ENCODE measurements at regions not wholly inside any gene's neighbourhood (a gene's known extent, or its start where the extent isn't known, plus 50 kb on each side); places are given as distances from the start of the nearest gene placed in this dataset.

DNA sequence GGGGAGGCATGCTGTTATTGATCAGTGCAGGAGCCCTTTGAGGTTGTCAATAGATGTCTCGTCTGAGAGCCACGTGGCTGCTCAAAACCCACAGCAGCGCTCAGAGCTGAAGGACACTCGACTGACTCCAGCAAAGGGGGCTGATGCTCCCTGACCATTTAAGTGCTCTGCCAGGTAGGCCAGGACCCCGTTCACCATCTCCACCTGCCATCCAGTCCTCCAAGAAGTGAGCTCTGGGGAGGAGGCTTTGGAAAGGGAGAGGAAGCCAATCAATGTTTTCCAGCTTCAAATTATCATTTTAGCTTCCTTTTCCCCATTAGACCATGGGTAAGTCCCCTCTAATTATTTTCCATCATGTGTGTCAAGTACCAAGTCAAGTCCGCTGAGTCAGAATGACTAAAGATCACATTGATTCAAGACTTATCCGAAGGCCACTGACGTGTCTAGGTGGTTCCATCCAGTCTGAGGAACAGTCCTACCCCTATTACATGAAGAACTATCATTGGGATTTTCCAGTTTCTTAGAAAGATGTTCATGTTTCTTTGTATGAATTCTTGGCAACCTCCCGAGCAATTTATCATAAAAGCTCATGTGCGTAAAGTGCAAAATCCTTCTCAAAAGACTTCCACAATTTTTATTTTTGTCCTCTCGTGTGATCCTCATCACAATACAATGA, 302.6 kb upstream of the LYZL1 start:
- no peaks in the 10 kb centered on the region for H3K27me3 ChIP-seq (ENCODE audit: insufficient read depth, low read length)
- H3F3A ChIP-seq (ENCODE audit: insufficient read depth, low read length) = no peaks in the 10 kb centered on the region
- H3K4me3 ChIP-seq (ENCODE audit: low read depth, low read length, poor library complexity, severe bottlenecking) = no peak overlapping the region
- H2AFZ ChIP-seq (ENCODE audit: low read length) = no peak overlapping the region
- H3K79me2 ChIP-seq (ENCODE audit: insufficient read depth, low read length) = no peaks in the 10 kb centered on the region
- H3K9me3 ChIP-seq (ENCODE audit: low read length) = no peaks in the 10 kb centered on the region
- H3K9ac ChIP-seq (ENCODE audit: low read length) = no peak overlapping the region
- no peak overlapping the region for H3K27ac ChIP-seq (ENCODE audit: low read depth, low read length, poor library complexity, severe bottlenecking)
- H3K4me2 ChIP-seq (ENCODE audit: low read length) = no peak overlapping the region
- no peaks in the 10 kb centered on the region for H3K4me1 ChIP-seq (ENCODE audit: insufficient read depth, low read length, severe bottlenecking)
- TF ChIP-seq, protein P1, sequence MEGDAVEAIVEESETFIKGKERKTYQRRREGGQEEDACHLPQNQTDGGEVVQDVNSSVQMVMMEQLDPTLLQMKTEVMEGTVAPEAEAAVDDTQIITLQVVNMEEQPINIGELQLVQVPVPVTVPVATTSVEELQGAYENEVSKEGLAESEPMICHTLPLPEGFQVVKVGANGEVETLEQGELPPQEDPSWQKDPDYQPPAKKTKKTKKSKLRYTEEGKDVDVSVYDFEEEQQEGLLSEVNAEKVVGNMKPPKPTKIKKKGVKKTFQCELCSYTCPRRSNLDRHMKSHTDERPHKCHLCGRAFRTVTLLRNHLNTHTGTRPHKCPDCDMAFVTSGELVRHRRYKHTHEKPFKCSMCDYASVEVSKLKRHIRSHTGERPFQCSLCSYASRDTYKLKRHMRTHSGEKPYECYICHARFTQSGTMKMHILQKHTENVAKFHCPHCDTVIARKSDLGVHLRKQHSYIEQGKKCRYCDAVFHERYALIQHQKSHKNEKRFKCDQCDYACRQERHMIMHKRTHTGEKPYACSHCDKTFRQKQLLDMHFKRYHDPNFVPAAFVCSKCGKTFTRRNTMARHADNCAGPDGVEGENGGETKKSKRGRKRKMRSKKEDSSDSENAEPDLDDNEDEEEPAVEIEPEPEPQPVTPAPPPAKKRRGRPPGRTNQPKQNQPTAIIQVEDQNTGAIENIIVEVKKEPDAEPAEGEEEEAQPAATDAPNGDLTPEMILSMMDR (IDR thresholded peaks at IDR 0.05; ENCODE audit: low read length) = no peak
- no peak for TF ChIP-seq EZH2 (IDR thresholded peaks at IDR 0.05; ENCODE audit: borderline replicate concordance, low read length)
- H4K20me1 ChIP-seq (ENCODE audit: insufficient read depth, low read length) = no peaks in the 10 kb centered on the region
- no peaks in the 10 kb centered on the region for H3K9me2 ChIP-seq (ENCODE audit: low read depth, low read length)
- no peaks in the 10 kb centered on the region for H3K36me3 ChIP-seq (ENCODE audit: insufficient read depth, low read length)

DNA sequence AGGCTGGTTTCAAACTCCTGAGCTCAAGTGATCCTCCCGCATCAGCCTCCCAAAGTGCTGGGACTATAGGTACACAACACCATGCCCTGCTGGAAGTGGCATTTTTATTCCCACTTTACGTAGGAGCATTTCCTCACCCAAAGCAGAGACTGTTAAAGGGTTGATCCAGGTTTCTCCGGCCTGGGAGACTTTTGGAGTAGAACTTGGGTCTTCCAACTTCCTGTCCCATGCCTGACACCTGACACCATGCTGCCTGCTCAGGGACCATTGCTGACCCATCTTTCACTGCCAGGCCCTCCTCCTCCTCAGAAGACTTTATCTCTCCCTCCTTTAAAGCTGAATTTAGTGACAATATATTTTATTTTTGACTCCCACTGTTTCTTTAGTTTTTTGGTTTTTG, 302.0 kb upstream of the LYZL1 start:
- Histone ChIP-seq H3K9me2 (ENCODE audit: low read depth, low read length) (no peaks in the 10 kb centered on the region), H3K4me3 (ENCODE audit: low read depth, low read length, poor library complexity, severe bottlenecking) (no peak overlapping the region), H3K9me3 (ENCODE audit: low read length) (no peaks in the 10 kb centered on the region), H3K9ac (ENCODE audit: low read length) (no peak overlapping the region), H3K79me2 (ENCODE audit: insufficient read depth, low read length) (no peaks in the 10 kb centered on the region), H3F3A (ENCODE audit: insufficient read depth, low read length) (no peaks in the 10 kb centered on the region), H3K36me3 (ENCODE audit: insufficient read depth, low read length) (no peaks in the 10 kb centered on the region), H3K27me3 (ENCODE audit: insufficient read depth, low read length) (no peaks in the 10 kb centered on the region), H3K4me1 (ENCODE audit: insufficient read depth, low read length, severe bottlenecking) (no peaks in the 10 kb centered on the region), H4K20me1 (ENCODE audit: insufficient read depth, low read length) (no peaks in the 10 kb centered on the region), H2AFZ (ENCODE audit: low read length) (no peak overlapping the region), H3K4me2 (ENCODE audit: low read length) (no peak overlapping the region), H3K27ac (ENCODE audit: low read depth, low read length, poor library complexity, severe bottlenecking) (no peak overlapping the region)
- TF ChIP-seq EZH2 (IDR thresholded peaks at IDR 0.05; ENCODE audit: borderline replicate concordance, low read length) = no peak
- TF ChIP-seq, protein P1 (IDR thresholded peaks at IDR 0.05; ENCODE audit: low read length) = no peak

DNA sequence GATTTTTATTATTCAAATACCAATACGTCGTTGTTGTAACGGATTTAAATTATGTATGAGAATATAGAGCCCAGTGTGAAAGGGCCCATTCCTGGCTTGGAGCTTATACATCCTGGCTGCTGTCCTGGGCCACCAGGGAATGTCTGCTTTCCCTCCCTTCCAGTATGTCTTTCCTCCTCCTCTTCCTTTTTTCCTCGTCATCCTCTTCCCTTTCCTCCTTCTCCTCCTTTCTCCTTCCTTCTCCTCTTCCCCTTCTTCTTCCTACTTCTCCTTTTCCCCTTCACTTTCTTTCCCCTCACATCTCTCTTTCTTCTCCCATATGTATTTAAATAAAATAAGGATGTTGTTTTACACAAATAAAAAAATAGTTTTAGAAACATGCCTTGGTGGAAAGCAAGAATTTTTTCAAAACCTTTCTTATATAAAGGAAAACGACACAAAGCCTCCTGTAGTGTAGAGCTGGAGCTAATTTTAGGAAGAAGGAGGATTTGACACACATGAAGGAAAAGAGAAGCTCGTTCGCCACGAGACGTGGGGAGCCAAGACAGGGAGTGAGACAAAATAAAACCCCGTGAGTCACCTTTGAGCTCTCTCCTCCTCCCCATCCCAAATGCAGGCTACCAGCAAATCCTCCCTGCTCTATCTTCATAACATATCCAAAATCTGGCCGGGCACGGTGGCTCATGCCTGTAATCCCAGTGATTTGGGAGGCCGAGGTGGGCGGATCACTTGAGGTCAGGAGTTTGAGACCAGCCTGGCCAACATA, 301.1 kb upstream of the LYZL1 start:
- no peak overlapping the region for H2AFZ ChIP-seq (ENCODE audit: low read length)
- H3K27me3 ChIP-seq (ENCODE audit: insufficient read depth, low read length) = no peaks in the 10 kb centered on the region
- H3K4me3 ChIP-seq (ENCODE audit: low read depth, low read length, poor library complexity, severe bottlenecking) = no peak overlapping the region
- H4K20me1 ChIP-seq (ENCODE audit: insufficient read depth, low read length) = no peaks in the 10 kb centered on the region
- H3K4me1 ChIP-seq (ENCODE audit: insufficient read depth, low read length, severe bottlenecking) = no peaks in the 10 kb centered on the region
- H3K79me2 ChIP-seq (ENCODE audit: insufficient read depth, low read length) = no peaks in the 10 kb centered on the region
- TF ChIP-seq, protein P1 (IDR thresholded peaks at IDR 0.05; ENCODE audit: low read length) = no peak
- no peak for TF ChIP-seq EZH2 (IDR thresholded peaks at IDR 0.05; ENCODE audit: borderline replicate concordance, low read length)
- H3F3A ChIP-seq (ENCODE audit: insufficient read depth, low read length) = no peaks in the 10 kb centered on the region
- H3K9ac ChIP-seq (ENCODE audit: low read length) = no peak overlapping the region
- no peaks in the 10 kb centered on the region for H3K9me3 ChIP-seq (ENCODE audit: low read length)
- no peak overlapping the region for H3K27ac ChIP-seq (ENCODE audit: low read depth, low read length, poor library complexity, severe bottlenecking)
- H3K36me3 ChIP-seq (ENCODE audit: insufficient read depth, low read length) = no peaks in the 10 kb centered on the region
- no peak overlapping the region for H3K4me2 ChIP-seq (ENCODE audit: low read length)
- no peaks in the 10 kb centered on the region for H3K9me2 ChIP-seq (ENCODE audit: low read depth, low read length)

Data from OCI-LY1 (cell line).